Stomach (tissue), 8 donors: ENCODE measurements at regions not wholly inside any gene's neighbourhood (a gene's known extent, or its start where the extent isn't known, plus 50 kb on each side); places are given as distances from the start of the nearest gene placed in this dataset.

Experiments used
- DNase-seq, 2 donors: peaks; one replicate each; pipeline versions ENCODE4 v3.0.0 to v3.0.0-alpha.2; 2013 to 2019
- H3K27ac ChIP-seq, 5 donors: fragments of 200-600 bp in 4 of 5; sonication (generic) in 4 of 5; one replicate each; pipeline ENCODE4 v1.5.1; 2013 to 2019; ENCODE audit warnings: mild to moderate bottlenecking in 1 of 5, moderate library complexity in 1 of 5
- H3K27me3 ChIP-seq, 3 donors: fragments of 200-600 bp; sonication (generic); one replicate each; pipeline ENCODE4 v1.5.1; 2017 to 2019; ENCODE audit warnings: mixed run types in 1 of 3
- H3K36me3 ChIP-seq, 4 donors: fragments of 200-600 bp; sonication (generic); 1 replicate in 3 of 4; 2 replicates in 1 of 4; pipeline ENCODE4 v1.5.1; 2016 to 2019
- H3K4me1 ChIP-seq, 4 donors: fragments of 200-600 bp; sonication (generic); one replicate each; pipeline ENCODE4 v1.5.1; 2016 to 2019
- H3K4me3 ChIP-seq, 4 donors: fragments of 200-600 bp; sonication (generic) in 3 of 4; one replicate each; pipeline ENCODE4 v1.5.1; 2016 to 2019; ENCODE audit warnings: mild to moderate bottlenecking in 1 of 4
- H3K9me3 ChIP-seq, 4 donors: fragments of 200-600 bp; sonication (generic); one replicate each; pipeline ENCODE4 v1.5.1; 2016 to 2019
- CTCF ChIP-seq, 7 experiments: fragments of 450-650 bp in 4 of 7; fragments of 200-600 bp in 3 of 7; sonication (generic) in 3 of 7; IDR thresholded peaks; one replicate each; pipeline ENCODE4 v1.5.1; 2016 to 2019; ENCODE audit warnings: antibody characterized with exemption in 7 of 7, control low read depth in 2 of 7, mild to moderate bottlenecking in 1 of 7
- EP300 ChIP-seq: sonication (generic); formaldehyde crosslinking; IDR thresholded peaks from one replicate; pipeline ENCODE4 v1.6.1; 2017; ENCODE audit warnings: antibody characterized with exemption
- POLR2A ChIP-seq, 4 donors: fragments of 450-650 bp; IDR thresholded peaks; one replicate each; pipeline ENCODE4 v1.6.1; 2016; ENCODE audit warnings: antibody characterized with exemption in 4 of 4, control low read depth in 2 of 4, mild to moderate bottlenecking in 1 of 4, moderate library complexity in 1 of 4
- POLR2AphosphoS5 ChIP-seq, 3 donors: sonication (generic); formaldehyde crosslinking; IDR thresholded peaks; one replicate each; pipeline ENCODE4 v1.6.1; 2016; ENCODE audit warnings: antibody characterized with exemption in 3 of 3
- WGBS, 5 donors: extraction: QIAGEN DNeasy Blood & Tissue Kit in 3 of 5; methylation state at CpG; one replicate each; pipeline versions ENCODE4 v1.1.5 to v1.1.7; 2013 to 2018; 5-methylcytosine and 5-hydroxymethylcytosine counted together
- intact Hi-C: fragments of 100-400 bp; cut with DNase I; formaldehyde crosslinking; loops from one replicate; pipeline ENCODE4 v1.15.1; 2023; ENCODE audit warnings: low total_unique reads
- donor health status: healthy with polysubstance abuse.
- donor health status: Bipolar disorder and iron deficiency.
- donor health status: healthy.

DNA sequence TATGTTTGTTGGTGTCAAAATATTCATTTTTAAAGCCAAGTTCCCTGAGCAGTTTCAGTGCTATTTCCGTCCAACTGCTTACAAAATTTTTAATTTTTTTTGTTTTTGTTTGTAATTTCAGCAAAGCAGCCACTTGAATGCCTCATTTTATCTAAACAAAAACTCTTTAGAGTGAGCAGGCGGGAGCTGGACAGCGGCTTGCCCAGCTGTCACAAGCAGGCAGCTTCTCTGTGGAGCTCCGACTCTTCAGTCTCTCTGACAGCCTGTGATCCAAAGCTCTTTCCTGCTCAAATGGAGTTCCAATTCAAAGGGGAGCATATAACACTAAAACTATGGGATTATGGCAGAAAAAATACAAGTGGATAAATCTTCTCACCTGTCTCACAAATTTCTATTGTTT, 618.3 kb upstream of the PCDH20 start:
- Histone ChIP-seq H3K4me1 (no peaks in the 10 kb centered on the region), H3K9me3 (no peaks in the 10 kb centered on the region), H3K4me3 (no peak overlapping the region), H3K27ac (no peak overlapping the region), H3K36me3 (no peaks in the 10 kb centered on the region), H3K27me3 (no peaks in the 10 kb centered on the region)
- no peak for TF ChIP-seq EP300
- TF ChIP-seq POLR2AphosphoS5 (IDR thresholded peaks at IDR 0.05), result no peak
- TF ChIP-seq POLR2A (IDR thresholded peaks at IDR 0.05), result no peak
- no peak for TF ChIP-seq CTCF (IDR thresholded peaks at IDR 0.05)
- intact Hi-C loops, result no loop called here
- 46 to 68% (median 60%) methylated on average over 4 of the region's 4 CpGs for WGBS, 5 donors
- DNase-seq, result no peak

DNA sequence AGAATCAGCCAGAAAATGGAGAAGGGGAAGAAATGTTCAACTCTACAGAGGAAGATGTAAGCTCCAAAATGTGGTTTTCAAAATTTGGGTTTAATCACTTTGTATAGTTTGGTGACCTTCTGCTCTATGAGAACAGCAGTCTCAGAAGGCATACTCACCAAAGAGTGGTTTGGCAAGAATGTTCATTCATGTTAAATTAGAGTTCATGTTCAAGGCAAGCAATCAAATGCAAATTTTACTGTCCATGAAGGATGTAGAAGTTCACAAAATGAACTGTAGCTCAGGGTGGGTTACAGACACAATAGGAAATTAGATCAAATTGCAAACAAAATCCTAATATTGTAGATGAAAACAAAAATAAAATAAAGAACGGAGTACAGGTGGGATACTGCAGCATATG, 606.7 kb upstream of the PCDH20 start:
- intact Hi-C loops, result no loop called here
- Histone ChIP-seq H3K27me3 (no peaks in the 10 kb centered on the region), H3K4me3 (no peak overlapping the region), H3K36me3 (no peaks in the 10 kb centered on the region), H3K9me3 (no peaks in the 10 kb centered on the region), H3K4me1 (no peaks in the 10 kb centered on the region), H3K27ac (no peak overlapping the region)
- WGBS, 5 donors, result 84 to 97% (median 89%) methylated on average over 1 of the region's 1 CpG
- no peak for TF ChIP-seq CTCF (IDR thresholded peaks at IDR 0.05)
- no peak for TF ChIP-seq EP300
- no peak for TF ChIP-seq POLR2A (IDR thresholded peaks at IDR 0.05)
- TF ChIP-seq POLR2AphosphoS5 (IDR thresholded peaks at IDR 0.05), result no peak
- DNase-seq, result no peak

DNA sequence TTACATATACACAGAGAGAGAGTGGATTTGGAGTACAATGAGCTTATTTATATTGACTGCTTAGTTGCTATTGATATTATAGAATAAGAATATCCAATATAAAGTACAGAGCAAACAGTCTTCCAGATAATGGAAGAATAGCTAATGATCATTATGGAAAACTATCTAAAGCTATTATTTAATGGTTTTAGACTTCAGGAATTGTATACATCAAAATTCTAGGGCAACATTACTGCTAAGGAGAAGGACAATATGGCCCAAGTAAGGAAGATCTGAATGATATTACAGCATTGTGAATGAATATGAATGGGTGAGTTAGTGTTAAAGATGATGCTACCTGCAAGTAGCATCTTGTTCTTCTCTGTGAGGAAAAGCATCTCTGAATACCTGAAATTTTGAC, 604.2 kb upstream of the PCDH20 start:
- Histone ChIP-seq H3K36me3 (no peaks in the 10 kb centered on the region), H3K9me3 (no peaks in the 10 kb centered on the region), H3K4me1 (no peaks in the 10 kb centered on the region), H3K27me3 (no peaks in the 10 kb centered on the region), H3K4me3 (no peak overlapping the region), H3K27ac (no peak overlapping the region)
- no peak for DNase-seq
- no peak for TF ChIP-seq CTCF (IDR thresholded peaks at IDR 0.05)
- TF ChIP-seq EP300, result no peak
- TF ChIP-seq POLR2A (IDR thresholded peaks at IDR 0.05), result no peak
- no peak for TF ChIP-seq POLR2AphosphoS5 (IDR thresholded peaks at IDR 0.05)
- intact Hi-C loops, result no loop called here

DNA sequence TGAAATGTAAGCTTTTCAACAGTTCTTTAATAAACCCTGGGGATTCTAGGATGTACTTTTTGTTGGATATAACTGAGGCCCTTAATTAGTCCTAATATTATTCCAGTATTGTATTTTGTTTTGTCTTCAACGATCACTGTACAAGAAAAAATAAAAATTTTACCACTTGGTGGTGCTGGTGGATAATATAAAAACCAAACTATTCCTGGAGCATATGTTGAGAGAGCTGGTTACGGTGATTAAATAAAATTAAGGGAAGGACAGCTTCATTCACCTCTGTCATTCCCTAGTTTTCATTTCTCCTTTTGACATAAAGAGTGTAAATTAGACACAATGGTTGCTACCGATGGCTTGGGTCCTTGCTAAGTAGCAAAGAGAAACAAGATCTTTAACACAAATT, 598.6 kb upstream of the PCDH20 start:
- H3K36me3 ChIP-seq, result no peaks in the 10 kb centered on the region
- H3K9me3 ChIP-seq, result no peaks in the 10 kb centered on the region
- no peak overlapping the region for H3K4me3 ChIP-seq
- intact Hi-C loops, result no loop called here
- 18 to 40% (median 25%) methylated on average over 3 of the region's 3 CpGs for WGBS, 5 donors
- peaks cover 0 to 5% (median 0%) of the 10 kb centered on the region in 4 donors for H3K4me1 ChIP-seq
- H3K27ac ChIP-seq, result no peak overlapping the region
- no peaks in the 10 kb centered on the region for H3K27me3 ChIP-seq
- TF ChIP-seq EP300 (no peak), POLR2AphosphoS5 (IDR thresholded peaks at IDR 0.05) (no peak), POLR2A (IDR thresholded peaks at IDR 0.05) (no peak), CTCF (IDR thresholded peaks at IDR 0.05) (no peak)
- DNase-seq, result peak in 1 of 2 donors; percentile 41
